Activated CD4-positive, alpha-beta T cell treated with anti-CD3 and anti-CD28 coated beads, Interleukin-2, amount 10 ng/mL, durations not matched to agents 24 days and 14 days (primary cell): ENCODE measurements at regions not wholly inside any gene's neighbourhood (a gene's known extent, or its start where the extent isn't known, plus 50 kb on each side); places are given as distances from the start of the nearest gene placed in this dataset.
"Not testable (repeated sequence)": the region's sequence is repeated elsewhere in the genome, so short reads cannot be mapped to it uniquely, and the experiment has no call there.

Experiments
- DNase-seq: peaks from one replicate; pipeline ENCODE4 v3.0.0; 2022
- H3K27ac Mint-ChIP-seq: one replicate; pipeline ENCODE4 v1.8.0; 2022; ENCODE audit warnings: mild to moderate bottlenecking, mixed read lengths
- H3K27me3 Mint-ChIP-seq: one replicate; pipeline ENCODE4 v1.8.0; 2022; ENCODE audit warnings: mixed read lengths
- H3K36me3 Mint-ChIP-seq: one replicate; pipeline ENCODE4 v1.8.0; 2022; ENCODE audit warnings: low read depth, mild to moderate bottlenecking, mixed read lengths
- H3K4me1 Mint-ChIP-seq: one replicate; pipeline ENCODE4 v1.8.0; 2021; ENCODE audit warnings: mixed read lengths
- H3K4me3 Mint-ChIP-seq: one replicate; pipeline ENCODE4 v1.8.0; 2022; ENCODE audit warnings: mild to moderate bottlenecking, moderate library complexity, mixed read lengths
- H3K9me3 Mint-ChIP-seq: one replicate; pipeline ENCODE4 v1.8.0; 2021; ENCODE audit warnings: mixed read lengths
- intact Hi-C: fragments of 100-400 bp; cut with micrococcal nuclease; formaldehyde crosslinking; loops from one replicate; pipeline ENCODE4 v1.15.1; 2023

DNA sequence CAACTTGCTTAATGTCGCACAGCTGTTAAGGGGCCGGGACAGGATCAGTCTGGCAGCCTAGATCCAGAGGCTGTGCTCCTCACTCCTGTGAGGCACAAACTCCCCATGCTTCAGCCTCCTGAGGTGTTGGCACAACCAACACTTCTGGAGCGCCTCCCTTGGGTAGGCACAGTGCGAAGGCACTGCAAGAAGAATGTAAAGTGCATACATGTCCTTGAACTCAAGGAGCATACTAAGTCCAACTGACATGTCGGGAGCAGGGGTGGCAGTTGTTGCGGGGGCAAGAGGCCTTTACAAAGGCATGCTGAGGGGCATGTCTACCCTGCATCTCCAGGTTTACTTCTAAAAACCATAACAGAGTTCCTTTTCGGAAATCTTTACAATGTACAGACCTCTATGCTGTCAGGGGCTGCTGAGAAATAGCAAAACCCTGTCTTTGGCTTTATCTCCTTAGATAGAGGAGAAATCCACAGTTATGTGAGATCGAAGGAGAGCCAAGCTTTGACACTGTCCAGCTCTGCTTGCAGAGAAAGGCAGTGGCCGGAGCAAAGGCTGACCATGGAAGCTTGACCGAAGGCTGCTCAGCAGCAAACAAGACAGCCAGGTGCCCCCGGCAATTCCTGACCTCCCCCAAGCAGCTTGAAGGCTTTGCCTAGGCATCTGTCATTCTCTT is 93.9 kb downstream of the CDC7 start:
- no peak overlapping the region for H3K4me3 Mint-ChIP-seq
- no peaks in the 10 kb centered on the region for H3K27me3 Mint-ChIP-seq
- H3K36me3 Mint-ChIP-seq, result no peaks in the 10 kb centered on the region
- H3K27ac Mint-ChIP-seq, result no peak overlapping the region
- DNase-seq, result no peak
- H3K4me1 Mint-ChIP-seq, result peaks cover 36% of the 10 kb centered on the region
- intact Hi-C loops, result loop anchor here (5.0 to 10.0 kb wide), 5 partner anchors 72 to 208 kb away; no protein-coding TSS in a partner anchor
- H3K9me3 Mint-ChIP-seq, result no peaks in the 10 kb centered on the region

DNA sequence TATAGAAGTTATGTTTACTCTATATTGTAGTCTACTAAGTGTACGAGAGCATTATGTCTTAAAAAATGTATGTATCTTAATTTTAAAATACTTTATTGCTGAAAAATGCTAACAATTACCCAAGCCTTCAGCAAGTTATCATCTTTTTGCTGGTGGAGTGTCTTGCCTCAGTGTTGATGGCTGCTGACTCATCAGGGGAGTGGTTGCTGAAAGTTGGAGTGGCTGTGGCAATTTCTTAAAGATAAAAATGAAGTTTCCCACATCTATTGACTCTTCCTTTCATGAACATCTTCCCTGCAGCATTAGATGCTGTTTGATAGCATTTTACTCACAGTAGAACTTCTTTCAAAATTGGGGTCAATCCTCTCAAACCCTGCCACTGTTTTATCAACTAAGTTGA is 95.8 kb downstream of the CDC7 start:
- Mint-ChIP-seq H3K27ac (no peak overlapping the region), H3K27me3 (no peaks in the 10 kb centered on the region), H3K4me1 (peaks cover 28% of the 10 kb centered on the region), H3K36me3 (no peaks in the 10 kb centered on the region), H3K4me3 (no peak overlapping the region), H3K9me3 (peaks cover 4% of the 10 kb centered on the region)
- intact Hi-C loops, result loop anchor here (10.0 kb wide), 1 partner anchor 158 kb away; no protein-coding TSS in a partner anchor
- peak; percentile 69 for DNase-seq

DNA sequence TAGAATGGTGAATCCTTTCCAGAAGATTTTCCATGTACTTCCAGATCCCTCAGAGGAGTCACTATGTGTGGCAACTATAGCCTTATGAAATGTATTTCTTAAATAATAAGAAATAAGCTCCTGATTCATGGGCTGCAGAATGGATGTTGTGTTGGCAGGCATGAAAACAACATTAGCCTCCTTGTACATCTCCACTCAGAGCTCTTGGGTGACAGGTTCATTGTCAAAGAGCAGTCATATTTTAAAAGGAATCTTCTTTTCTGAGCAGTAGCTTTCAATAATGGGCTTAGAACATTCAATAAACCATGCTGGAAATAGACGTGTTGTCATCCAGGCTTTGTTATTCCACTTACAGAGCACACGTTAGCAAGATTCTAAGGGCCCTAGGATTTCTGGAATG is 96.6 kb downstream of the CDC7 start:
- H3K27ac Mint-ChIP-seq, result no peak overlapping the region
- H3K4me1 Mint-ChIP-seq, result peaks cover 21% of the 10 kb centered on the region
- H3K27me3 Mint-ChIP-seq, result no peaks in the 10 kb centered on the region
- peaks cover 4% of the 10 kb centered on the region for H3K9me3 Mint-ChIP-seq
- DNase-seq, result no peak
- no peaks in the 10 kb centered on the region for H3K36me3 Mint-ChIP-seq
- intact Hi-C loops, result loop anchor here (10.0 kb wide), 1 partner anchor 158 kb away; no protein-coding TSS in a partner anchor
- H3K4me3 Mint-ChIP-seq, result no peak overlapping the region

DNA sequence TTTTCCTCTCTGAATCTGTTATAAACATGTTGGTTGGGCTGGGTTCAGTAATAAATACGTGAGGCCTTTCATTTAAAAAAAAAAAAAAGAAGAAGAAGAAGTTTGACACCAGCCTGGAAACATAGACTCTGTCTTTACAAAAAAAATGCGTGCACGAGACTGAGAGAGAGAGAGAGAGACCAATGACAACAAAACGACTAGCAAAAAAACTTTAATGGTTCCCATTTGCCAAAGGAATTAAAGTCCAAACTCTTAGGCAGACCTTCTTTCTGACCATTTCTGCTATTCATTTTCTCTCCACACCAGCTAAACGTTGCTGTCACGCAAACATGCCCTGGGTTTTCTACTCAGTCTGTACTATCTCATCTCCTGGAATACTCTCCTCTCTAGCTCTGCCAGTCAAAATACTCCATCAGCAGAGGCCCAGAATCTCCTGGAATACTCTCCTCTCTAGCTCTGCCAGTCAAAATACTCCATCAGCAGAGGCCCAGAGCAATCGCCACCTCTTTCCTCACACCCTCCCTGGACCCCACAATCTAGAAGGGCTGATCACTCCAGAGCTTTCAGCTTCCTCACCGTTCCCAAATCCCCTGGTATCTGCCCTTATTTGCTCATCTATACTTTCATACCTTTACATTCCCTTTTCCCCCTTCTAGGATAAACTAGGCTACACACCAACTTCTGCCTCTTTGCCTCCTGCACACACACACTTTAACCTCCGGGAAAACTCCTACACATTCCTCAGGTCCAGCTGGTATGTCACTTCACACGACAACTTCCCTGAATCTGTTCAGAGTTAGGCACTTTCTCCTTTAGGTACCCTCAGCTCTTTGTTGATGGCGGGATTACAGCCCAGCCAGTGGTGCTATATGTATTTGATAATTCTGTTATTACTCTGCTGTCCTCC is 100.0 kb downstream of the CDC7 start:
- Mint-ChIP-seq H3K4me3 (no peak overlapping the region), H3K27me3 (no peaks in the 10 kb centered on the region), H3K4me1 (peaks cover 18% of the 10 kb centered on the region), H3K27ac (no peak overlapping the region), H3K36me3 (no peaks in the 10 kb centered on the region), H3K9me3 (peaks cover 4% of the 10 kb centered on the region)
- intact Hi-C loops, result no loop called here
- no peak for DNase-seq

DNA sequence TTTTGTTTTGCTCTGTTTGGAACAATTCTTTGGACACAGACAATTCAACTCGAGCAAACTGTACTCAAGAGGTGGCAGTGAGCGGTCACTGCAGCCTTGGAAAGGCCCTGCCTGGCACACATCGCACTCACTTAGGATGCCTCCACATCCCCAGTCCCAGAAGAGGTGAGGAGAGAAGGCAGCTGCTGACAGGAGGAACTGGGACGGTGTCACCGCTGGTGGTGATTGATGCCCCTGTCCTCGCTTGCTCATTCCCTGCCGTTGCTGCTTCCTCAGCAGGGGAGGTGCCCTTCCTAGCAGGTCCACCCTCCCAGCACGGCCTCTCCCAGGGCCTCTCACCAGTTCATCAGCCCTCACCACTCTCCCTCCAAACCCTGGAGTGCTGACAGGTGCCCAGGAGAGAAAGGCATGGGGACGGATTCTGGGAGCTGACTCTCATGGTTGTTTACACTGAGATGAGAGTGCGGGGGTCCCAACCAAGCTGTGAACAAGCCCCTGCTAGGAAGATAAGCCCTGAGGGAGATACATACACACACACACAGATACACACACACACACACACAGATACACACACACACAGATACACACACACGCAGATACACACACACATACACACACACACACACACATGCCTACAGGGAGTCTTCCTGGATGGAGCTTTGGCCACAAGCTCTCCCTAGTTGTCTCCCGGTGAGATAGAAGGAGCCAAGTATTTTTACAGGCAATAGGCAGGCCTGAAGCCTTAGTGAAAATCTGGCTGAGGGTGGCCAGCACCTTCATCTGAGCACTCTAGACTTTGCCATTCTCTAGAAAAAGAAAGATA is 101.1 kb downstream of the CDC7 start:
- no peaks in the 10 kb centered on the region for H3K36me3 Mint-ChIP-seq
- no peak overlapping the region for H3K4me3 Mint-ChIP-seq
- H3K27ac Mint-ChIP-seq, result peak overlapping the region; percentile 40
- no peak for DNase-seq
- intact Hi-C loops, result no loop called here
- peaks cover 11% of the 10 kb centered on the region for H3K4me1 Mint-ChIP-seq
- H3K27me3 Mint-ChIP-seq, result no peaks in the 10 kb centered on the region
- H3K9me3 Mint-ChIP-seq, result peaks cover 4% of the 10 kb centered on the region

DNA sequence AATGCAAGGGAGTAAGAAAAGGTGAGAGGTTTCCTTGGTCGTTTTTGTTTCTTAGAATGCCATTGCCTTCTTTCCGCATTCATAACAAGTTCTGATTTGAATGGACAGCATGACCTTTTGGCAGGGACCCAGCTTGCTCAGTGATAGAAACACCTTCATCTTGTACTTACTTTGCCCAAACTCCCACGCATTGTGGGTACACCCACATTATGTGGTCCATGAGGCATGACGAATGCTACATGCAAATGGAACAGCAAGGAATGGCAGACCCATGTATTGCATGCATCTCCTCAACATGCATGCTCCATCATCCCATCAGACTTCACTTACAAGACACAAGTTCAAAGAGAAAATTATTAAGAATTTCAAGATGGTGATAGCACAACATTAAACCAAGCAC is 102.8 kb downstream of the CDC7 start:
- H3K4me3 Mint-ChIP-seq, result no peak overlapping the region

DNA sequence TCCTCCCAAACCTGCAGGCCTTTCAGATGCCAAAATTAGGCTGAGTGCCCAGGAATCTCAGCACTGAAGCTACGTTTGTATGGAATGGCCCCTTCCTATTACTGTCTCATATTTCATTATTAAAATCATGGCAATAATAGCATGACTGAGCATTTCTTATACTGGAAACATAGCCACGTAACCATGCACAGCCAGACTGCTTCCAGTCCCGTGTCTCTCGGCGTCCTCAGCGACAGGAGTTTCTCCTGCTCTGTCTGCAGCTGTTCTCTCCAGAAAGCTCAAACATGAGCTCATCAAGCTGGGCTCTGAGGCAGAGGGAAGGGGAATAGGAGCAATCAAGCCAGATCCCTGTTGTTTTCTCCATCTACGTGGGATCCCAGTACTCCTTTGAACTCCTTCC is 104.0 kb downstream of the CDC7 start:
- no peaks in the 10 kb centered on the region for H3K27me3 Mint-ChIP-seq
- no peak overlapping the region for H3K27ac Mint-ChIP-seq
- no peaks in the 10 kb centered on the region for H3K36me3 Mint-ChIP-seq
- peaks cover 12% of the 10 kb centered on the region for H3K9me3 Mint-ChIP-seq
- H3K4me3 Mint-ChIP-seq, result no peak overlapping the region
- DNase-seq, result no peak
- intact Hi-C loops, result no loop called here
- H3K4me1 Mint-ChIP-seq, result peaks cover 7% of the 10 kb centered on the region

More for the DNA sequence above, 102.8 kb downstream of the CDC7 start:
- Mint-ChIP-seq H3K9me3 (peaks cover 11% of the 10 kb centered on the region), H3K27me3 (no peaks in the 10 kb centered on the region), H3K36me3 (no peaks in the 10 kb centered on the region), H3K27ac (peak overlapping the region; percentile 31), H3K4me1 (peaks cover 7% of the 10 kb centered on the region)
- intact Hi-C loops, result no loop called here
- DNase-seq, result no peak

DNA sequence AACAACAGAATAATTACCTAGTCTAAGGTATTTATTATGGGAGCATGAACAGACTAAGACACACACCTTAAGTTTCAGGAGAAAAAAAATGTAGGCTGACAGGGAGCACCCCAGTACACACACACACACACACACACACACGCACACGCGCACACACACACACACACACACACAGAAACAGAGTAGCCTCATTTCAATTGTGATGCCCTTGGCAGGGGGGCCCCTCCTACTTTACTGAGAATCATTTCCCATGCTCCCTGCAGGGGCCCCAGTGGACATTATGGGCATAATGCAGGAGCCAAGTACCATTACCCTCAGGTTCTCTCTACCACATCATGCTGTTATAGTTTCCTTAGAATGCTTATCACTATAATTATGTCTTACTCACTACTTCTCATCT is 104.9 kb downstream of the CDC7 start:
- no peak for DNase-seq
- peaks cover 7% of the 10 kb centered on the region for H3K4me1 Mint-ChIP-seq
- no peaks in the 10 kb centered on the region for H3K27me3 Mint-ChIP-seq
- intact Hi-C loops, result no loop called here
- no peaks in the 10 kb centered on the region for H3K36me3 Mint-ChIP-seq
- peaks cover 12% of the 10 kb centered on the region for H3K9me3 Mint-ChIP-seq
- H3K27ac Mint-ChIP-seq, result no peak overlapping the region
- no peak overlapping the region for H3K4me3 Mint-ChIP-seq

DNA sequence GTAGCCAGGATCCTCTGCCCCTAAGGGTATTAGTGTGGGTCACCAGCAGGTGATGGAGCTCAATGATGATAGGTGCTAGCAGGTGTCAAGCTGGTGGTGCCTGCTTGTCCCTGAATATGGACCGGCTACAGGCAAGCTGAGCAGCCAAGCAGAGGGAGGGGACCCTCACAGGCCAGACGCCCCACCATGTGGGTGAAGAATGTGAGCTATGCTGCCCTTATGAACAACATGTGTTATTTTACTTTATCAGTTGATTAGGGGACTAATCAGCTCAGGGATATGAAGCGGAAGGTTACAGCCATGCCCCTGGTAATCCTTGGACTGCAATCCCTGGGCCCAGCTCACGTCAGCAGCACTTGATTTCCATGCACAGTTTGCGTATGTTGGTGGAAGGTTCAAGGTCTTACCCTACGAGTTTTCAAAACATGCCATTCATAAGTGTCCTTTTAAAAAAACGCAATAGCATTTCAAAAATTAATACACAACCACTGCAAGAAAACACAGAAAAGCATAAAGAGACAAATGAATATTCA is 106.0 kb downstream of the CDC7 start:
- H3K27me3 Mint-ChIP-seq, result no peaks in the 10 kb centered on the region
- H3K4me3 Mint-ChIP-seq, result no peak overlapping the region
- H3K27ac Mint-ChIP-seq, result no peak overlapping the region
- intact Hi-C loops, result no loop called here
- H3K36me3 Mint-ChIP-seq, result no peaks in the 10 kb centered on the region
- no peak for DNase-seq
- H3K9me3 Mint-ChIP-seq, result peaks cover 8% of the 10 kb centered on the region
- H3K4me1 Mint-ChIP-seq, result peaks cover 7% of the 10 kb centered on the region

DNA sequence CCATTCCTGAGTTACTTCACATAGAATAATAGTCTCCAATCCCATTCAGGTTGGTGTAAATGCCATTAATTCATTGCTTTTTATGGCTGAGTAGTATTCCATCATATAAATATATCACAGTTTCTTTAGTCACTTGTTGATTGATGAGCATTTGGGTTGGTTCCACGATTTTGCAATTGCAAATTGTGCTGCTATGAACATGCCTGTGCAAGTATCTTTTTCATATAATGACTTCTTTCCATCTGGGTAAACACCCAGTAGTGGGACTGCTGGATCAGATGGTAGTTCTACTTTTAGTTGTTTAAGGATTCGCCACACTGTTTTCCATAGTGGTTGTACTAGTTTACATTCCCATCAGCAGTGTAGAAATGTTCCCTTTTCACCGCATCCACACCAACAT is 107.0 kb downstream of the CDC7 start:
- DNase-seq, intact Hi-C loops, H3K4me3 Mint-ChIP-seq, H3K36me3 Mint-ChIP-seq, H3K27me3 Mint-ChIP-seq, H3K9me3 Mint-ChIP-seq, H3K4me1 Mint-ChIP-seq, H3K27ac Mint-ChIP-seq: not testable (repeated sequence)

DNA sequence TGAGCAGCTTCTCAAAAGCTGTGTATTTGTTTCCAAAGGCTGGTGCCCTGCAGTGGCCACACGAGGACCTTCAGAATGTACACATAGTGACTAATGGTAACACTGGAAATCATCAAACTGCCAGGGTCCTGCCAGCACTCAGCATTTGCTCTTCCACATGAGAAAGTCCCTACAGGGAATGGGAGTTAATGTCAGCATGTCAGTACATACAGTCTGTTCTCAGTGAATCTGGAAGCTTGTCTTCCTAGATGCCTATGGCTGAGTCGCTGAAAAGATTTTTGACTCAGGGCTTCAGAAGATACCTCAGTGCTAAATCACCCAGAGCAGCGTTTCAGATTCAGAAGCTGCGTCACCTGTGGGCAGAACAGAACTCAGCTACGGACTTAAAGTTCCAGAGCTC is 108.2 kb downstream of the CDC7 start:
- no peak for DNase-seq
- Mint-ChIP-seq H3K27me3 (no peaks in the 10 kb centered on the region), H3K9me3 (peaks cover 8% of the 10 kb centered on the region), H3K4me3 (no peak overlapping the region), H3K36me3 (no peaks in the 10 kb centered on the region), H3K27ac (no peak overlapping the region), H3K4me1 (peaks cover 2% of the 10 kb centered on the region)
- intact Hi-C loops, result no loop called here

DNA sequence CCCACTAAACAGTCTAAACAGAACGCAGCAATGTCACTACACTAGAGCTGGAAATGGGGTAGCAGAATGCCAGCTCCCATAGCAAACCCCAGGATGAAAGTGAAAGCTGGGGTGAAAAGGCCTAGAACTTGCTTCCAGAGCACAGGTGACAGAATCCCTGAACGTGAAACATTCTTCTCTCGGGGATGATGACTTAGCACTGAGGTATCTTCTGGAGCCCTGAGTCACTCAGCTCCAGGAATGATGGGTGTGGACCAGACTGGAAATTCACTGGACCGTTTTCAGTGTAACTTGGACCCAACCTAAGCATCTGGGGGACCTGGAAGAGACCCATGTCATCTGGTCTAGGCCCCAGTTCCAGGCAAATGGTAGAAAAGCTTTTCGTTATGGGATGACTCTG is 108.9 kb downstream of the CDC7 start:
- DNase-seq, result no peak
- no peak overlapping the region for H3K27ac Mint-ChIP-seq
- intact Hi-C loops, result no loop called here
- H3K4me1 Mint-ChIP-seq, result peaks cover 2% of the 10 kb centered on the region
- no peak overlapping the region for H3K4me3 Mint-ChIP-seq
- H3K9me3 Mint-ChIP-seq, result peaks cover 8% of the 10 kb centered on the region
- no peaks in the 10 kb centered on the region for H3K36me3 Mint-ChIP-seq
- no peaks in the 10 kb centered on the region for H3K27me3 Mint-ChIP-seq

DNA sequence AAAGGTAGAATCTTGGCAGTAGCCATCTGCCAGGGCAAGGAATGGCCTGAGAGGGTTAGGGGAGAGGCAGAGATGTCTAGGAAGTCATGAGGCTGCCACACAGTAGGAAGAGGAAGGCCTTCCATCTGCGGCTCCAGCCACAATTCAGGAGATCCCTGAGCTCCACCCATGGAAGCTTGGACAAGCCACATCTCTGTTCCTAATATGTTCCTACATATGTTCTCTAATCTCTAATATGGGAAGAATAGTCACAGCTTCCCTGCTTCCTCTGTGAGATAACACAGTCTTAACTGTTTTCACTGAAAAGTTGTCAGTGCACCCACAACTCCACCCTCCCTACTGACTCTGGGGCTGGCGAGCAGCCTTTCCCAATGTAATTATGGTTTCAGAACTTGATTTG is 109.5 kb downstream of the CDC7 start:
- DNase-seq, result no peak
- no peaks in the 10 kb centered on the region for H3K27me3 Mint-ChIP-seq
- H3K9me3 Mint-ChIP-seq, result peaks cover 8% of the 10 kb centered on the region
- no peak overlapping the region for H3K4me3 Mint-ChIP-seq
- intact Hi-C loops, result no loop called here
- no peaks in the 10 kb centered on the region for H3K36me3 Mint-ChIP-seq
- no peak overlapping the region for H3K27ac Mint-ChIP-seq
- peaks cover 2% of the 10 kb centered on the region for H3K4me1 Mint-ChIP-seq
